IMR-90 (cell line): ENCODE measurements at regions not wholly inside any gene's neighbourhood (a gene's known extent, or its start where the extent isn't known, plus 50 kb on each side); places are given as distances from the start of the nearest gene placed in this dataset.

ENCODE experiments used
- ATAC-seq: fragments of 200-7000 bp; cut with Tn5 transposase; 2 replicates; pipeline ENCODE4 v1.9.1; 2020; ENCODE audit warnings: low read depth, mild to moderate bottlenecking, moderate library complexity
- BruUV-seq: library from RNA; stranded (reverse); fragments of 400-500 nt; replicated peaks from 2 replicates; lab custom pipeline; 2021; lab: Mats Ljungman, UMichigan
- CTCF ChIA-PET: fragments of 300-600 bp; formaldehyde crosslinking; extraction: SDS; loops from one replicate; lab custom pipeline; 2021; ENCODE audit warnings: antibody characterized with exemption; lab: Yijun Ruan, JAX
- POLR2A ChIA-PET: fragments of 300-600 bp; sonication (Branson Sonifier 250); formaldehyde crosslinking; loops from one replicate; lab custom pipeline; 2022; ENCODE audit warnings: antibody characterized with exemption; ENCODE audit not compliant: unreplicated experiment; lab: Charles Lee
- DNase-seq: peaks from one replicate; pipeline ENCODE4 v3.0.0; 2013
- H2AFZ ChIP-seq: replicated peaks from 2 replicates; pipeline ENCODE3; 2013; ENCODE audit warnings: low read length, mild to moderate bottlenecking; ENCODE audit not compliant: poor library complexity
- H2AK5ac ChIP-seq: 2 replicates; pipeline ENCODE4 v1.6.1; 2013; ENCODE audit warnings: low read depth, low read length, inconsistent platforms
- H2AK9ac ChIP-seq: replicated peaks from 2 replicates; pipeline ENCODE3; 2013; ENCODE audit warnings: mild to moderate bottlenecking, low read depth, low read length, moderate library complexity; ENCODE audit not compliant: poor library complexity
- H2BK120ac ChIP-seq: 2 replicates; pipeline ENCODE4 v1.6.1; 2013; ENCODE audit warnings: low read depth, low read length, inconsistent platforms
- H2BK15ac ChIP-seq: 3 replicates; pipeline ENCODE4 v1.6.1; 2013; ENCODE audit warnings: low read depth, low read length, inconsistent platforms
- H2BK20ac ChIP-seq: 2 replicates; pipeline ENCODE4 v1.6.1; 2013; ENCODE audit warnings: low read depth, mild to moderate bottlenecking, inconsistent platforms, low read length, moderate library complexity
- H2BK5ac ChIP-seq: 2 replicates; pipeline ENCODE4 v1.6.1; 2013; ENCODE audit warnings: mild to moderate bottlenecking, low read depth, low read length, inconsistent platforms; ENCODE audit not compliant: poor library complexity, severe bottlenecking
- H3K14ac ChIP-seq: replicated peaks from 2 replicates; pipeline ENCODE4 v1.6.1; 2013; ENCODE audit warnings: low read depth, low read length, inconsistent platforms
- H3K18ac ChIP-seq: 2 replicates; pipeline ENCODE4 v1.6.1; 2013; ENCODE audit warnings: low read depth, low read length, control low read depth
- H3K23ac ChIP-seq: 2 replicates; pipeline ENCODE4 v1.6.1; 2013; ENCODE audit warnings: low read depth, low read length, inconsistent platforms
- H3K27ac ChIP-seq: 2 replicates; pipeline ENCODE4 v1.5.1; 2013; ENCODE audit warnings: mild to moderate bottlenecking, control low read depth, low read length; ENCODE audit not compliant: insufficient read depth
- H3K27me3 ChIP-seq: 2 replicates; pipeline ENCODE4 v1.6.1; 2013; ENCODE audit warnings: low read length; ENCODE audit not compliant: control insufficient read depth, insufficient read depth
- H3K36me3 ChIP-seq: 2 replicates; pipeline ENCODE4 v1.6.1; 2013; ENCODE audit warnings: low read length, mixed read lengths; ENCODE audit not compliant: control insufficient read depth, insufficient read depth
- H3K4ac ChIP-seq: 2 replicates; pipeline ENCODE4 v1.6.1; 2013; ENCODE audit warnings: low read depth, low read length, inconsistent platforms
- H3K4me1 ChIP-seq: 2 replicates; pipeline ENCODE4 v1.6.1; 2013; ENCODE audit warnings: low read length, mixed read lengths; ENCODE audit not compliant: control insufficient read depth, insufficient read depth
- H3K4me2 ChIP-seq: 2 replicates; pipeline ENCODE4 v1.6.1; 2013; ENCODE audit warnings: low read depth, mild to moderate bottlenecking, control low read depth, low read length, moderate library complexity
- H3K4me3 ChIP-seq: 2 replicates; pipeline ENCODE4 v1.5.1; 2013; ENCODE audit warnings: low read depth, mild to moderate bottlenecking, control low read depth, low read length, moderate library complexity; ENCODE audit not compliant: insufficient read depth
- H3K56ac ChIP-seq: 2 replicates; pipeline ENCODE4 v1.6.1; 2013; ENCODE audit warnings: low read length, inconsistent platforms; ENCODE audit not compliant: insufficient read depth; ENCODE audit errors: extremely low read depth
- H3K79me1 ChIP-seq, 2 experiments: 2 replicates each; pipeline ENCODE4 v1.6.1; 2013; ENCODE audit warnings: low read length in 2 of 2, inconsistent platforms in 1 of 2, low read depth in 1 of 2
- H3K9ac ChIP-seq: 2 replicates; pipeline ENCODE4 v1.6.1; 2013; ENCODE audit warnings: low read depth, low read length, control low read depth
- H3K9me1 ChIP-seq: 2 replicates; pipeline ENCODE4 v1.6.1; 2013; ENCODE audit warnings: low read length, inconsistent platforms; ENCODE audit not compliant: insufficient read depth
- H3K9me3 ChIP-seq: 2 replicates; pipeline ENCODE4 v1.6.1; 2013; ENCODE audit warnings: low read length; ENCODE audit not compliant: control insufficient read depth, insufficient read depth
- H4K20me1 ChIP-seq: 2 replicates; pipeline ENCODE4 v1.6.1; 2013; ENCODE audit warnings: low read length, inconsistent platforms; ENCODE audit not compliant: insufficient read depth
- H4K5ac ChIP-seq: 2 replicates; pipeline ENCODE4 v1.6.1; 2013; ENCODE audit warnings: mild to moderate bottlenecking, low read depth, low read length, control low read depth
- H4K8ac ChIP-seq, 2 experiments: 2 replicates each; pipeline ENCODE4 v1.6.1; 2013; ENCODE audit warnings: low read depth in 2 of 2, low read length in 2 of 2, control low read depth in 1 of 2, inconsistent platforms in 1 of 2
- H4K91ac ChIP-seq: 2 replicates; pipeline ENCODE4 v1.6.1; 2013; ENCODE audit warnings: low read depth, low read length, inconsistent platforms; ENCODE audit not compliant: insufficient read depth
- CHD1 ChIP-seq: IDR thresholded peaks from 2 replicates; pipeline ENCODE4 v1.6.1; 2012; ENCODE audit warnings: low read depth, low read length, improper control_type of control experiment
- FOS ChIP-seq: fragments of 150-350 bp; IDR thresholded peaks from 2 replicates; pipeline ENCODE4 v1.6.1; 2016; ENCODE audit warnings: low read depth, low read length
- MAFK ChIP-seq: IDR thresholded peaks from 2 replicates; pipeline ENCODE4 v1.6.1; 2012; ENCODE audit warnings: low read depth, low read length, improper control_type of control experiment
- MAZ ChIP-seq: IDR thresholded peaks from 2 replicates; pipeline ENCODE4 v1.6.1; 2012; ENCODE audit warnings: low read depth, mild to moderate bottlenecking, low read length, improper control_type of control experiment, moderate library complexity, borderline replicate concordance
- MXI1 ChIP-seq: IDR thresholded peaks from 2 replicates; pipeline ENCODE4 v1.6.1; 2012; ENCODE audit warnings: low read depth, mild to moderate bottlenecking, low read length, moderate library complexity, borderline replicate concordance
- NFE2L2 ChIP-seq: fragments of 150-350 bp; IDR thresholded peaks from 2 replicates; pipeline ENCODE4 v1.6.1; 2016; ENCODE audit warnings: low read depth, mild to moderate bottlenecking, low read length
- RCOR1 ChIP-seq: IDR thresholded peaks from 2 replicates; pipeline ENCODE4 v1.6.1; 2012; ENCODE audit warnings: mild to moderate bottlenecking, low read length, improper control_type of control experiment; ENCODE audit not compliant: insufficient replicate concordance
- RFX5 ChIP-seq: IDR thresholded peaks from 2 replicates; pipeline ENCODE4 v1.8.0; 2012; ENCODE audit warnings: low read depth, mild to moderate bottlenecking, low read length, moderate library complexity
- SMC3 ChIP-seq: fragments of 150-350 bp; IDR thresholded peaks from 2 replicates; pipeline ENCODE4 v1.6.1; 2016; ENCODE audit warnings: low read depth, mild to moderate bottlenecking, antibody characterized with exemption, low read length, moderate library complexity
- USF2 ChIP-seq: fragments of 150-350 bp; IDR thresholded peaks from 2 replicates; pipeline ENCODE4 v1.6.1; 2017; ENCODE audit warnings: mild to moderate bottlenecking, antibody characterized with exemption, low read length, low read depth
- dilution Hi-C: fragments of 300-500 bp; cut with HindIII; formaldehyde crosslinking; loops from one replicate; pipeline ENCODE4 v1.14.3; 2018; ENCODE audit warnings: low sequenced_read_pairs; ENCODE audit not compliant: unreplicated experiment
- in situ Hi-C: fragments of 300-500 bp; cut with MboI; formaldehyde crosslinking; loops from 3 replicates; pipeline ENCODE4 v1.14.3; 2019; ENCODE audit warnings: low sequenced_read_pairs, inconsistent platforms, mixed read lengths
- intact Hi-C: fragments of 100-400 bp; cut with micrococcal nuclease; formaldehyde crosslinking; loops from 2 replicates; pipeline ENCODE4 v1.10.0; 2022
- TF ChIP-seq, protein P1 (sequence below): fragments of 150-350 bp; IDR thresholded peaks from 2 replicates; pipeline ENCODE4 v1.6.1; 2016; ENCODE audit warnings: low read depth, mild to moderate bottlenecking, low read length, moderate library complexity, borderline replicate concordance
- TF ChIP-seq, protein P2 (sequence below): conservative IDR thresholded peaks from 2 replicates; pipeline ENCODE4 v1.5.1; 2012; ENCODE audit warnings: mild to moderate bottlenecking, low read depth, low read length, improper control_type of control experiment

DNA sequence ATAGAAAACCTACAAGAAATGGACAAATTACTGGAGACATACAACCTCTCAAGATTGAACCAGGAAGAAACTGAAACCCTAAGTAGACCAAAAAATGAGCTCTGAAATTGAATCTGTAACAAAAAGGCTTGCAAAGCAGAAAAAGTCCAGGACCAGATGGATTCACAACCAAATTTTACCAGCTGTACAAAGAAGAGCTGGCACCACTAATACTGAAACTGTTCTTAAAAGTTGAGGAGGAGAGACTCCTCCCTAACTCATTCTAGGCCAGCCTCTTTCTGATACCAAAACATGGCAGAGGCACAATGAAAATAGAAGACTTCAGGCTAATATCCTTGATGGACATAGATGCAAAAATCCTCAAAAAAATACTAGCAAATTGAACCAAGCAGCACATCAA lies 542.3 kb downstream of the CYLC2 start:
- H4K8ac ChIP-seq, result no peak overlapping the region
- no peak overlapping the region for H2BK5ac ChIP-seq
- H3K4me1 ChIP-seq, result no peaks in the 10 kb centered on the region
- H2AK9ac ChIP-seq, result no peak overlapping the region
- peaks cover 15% of the 10 kb centered on the region for H3K9me3 ChIP-seq
- H3K56ac ChIP-seq, result no peak overlapping the region
- no peaks in the 10 kb centered on the region for H3K79me1 ChIP-seq
- H4K20me1 ChIP-seq, result no peaks in the 10 kb centered on the region
- no peak overlapping the region for H2BK20ac ChIP-seq
- no peak for TF ChIP-seq USF2
- TF ChIP-seq, protein P1, sequence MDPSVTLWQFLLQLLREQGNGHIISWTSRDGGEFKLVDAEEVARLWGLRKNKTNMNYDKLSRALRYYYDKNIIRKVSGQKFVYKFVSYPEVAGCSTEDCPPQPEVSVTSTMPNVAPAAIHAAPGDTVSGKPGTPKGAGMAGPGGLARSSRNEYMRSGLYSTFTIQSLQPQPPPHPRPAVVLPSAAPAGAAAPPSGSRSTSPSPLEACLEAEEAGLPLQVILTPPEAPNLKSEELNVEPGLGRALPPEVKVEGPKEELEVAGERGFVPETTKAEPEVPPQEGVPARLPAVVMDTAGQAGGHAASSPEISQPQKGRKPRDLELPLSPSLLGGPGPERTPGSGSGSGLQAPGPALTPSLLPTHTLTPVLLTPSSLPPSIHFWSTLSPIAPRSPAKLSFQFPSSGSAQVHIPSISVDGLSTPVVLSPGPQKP, result no peak
- no peak for TF ChIP-seq MXI1
- TF ChIP-seq RFX5, result no peak
- TF ChIP-seq FOS, result no peak
- TF ChIP-seq MAZ, result no peak
- TF ChIP-seq SMC3, result no peak
- TF ChIP-seq, protein P2, sequence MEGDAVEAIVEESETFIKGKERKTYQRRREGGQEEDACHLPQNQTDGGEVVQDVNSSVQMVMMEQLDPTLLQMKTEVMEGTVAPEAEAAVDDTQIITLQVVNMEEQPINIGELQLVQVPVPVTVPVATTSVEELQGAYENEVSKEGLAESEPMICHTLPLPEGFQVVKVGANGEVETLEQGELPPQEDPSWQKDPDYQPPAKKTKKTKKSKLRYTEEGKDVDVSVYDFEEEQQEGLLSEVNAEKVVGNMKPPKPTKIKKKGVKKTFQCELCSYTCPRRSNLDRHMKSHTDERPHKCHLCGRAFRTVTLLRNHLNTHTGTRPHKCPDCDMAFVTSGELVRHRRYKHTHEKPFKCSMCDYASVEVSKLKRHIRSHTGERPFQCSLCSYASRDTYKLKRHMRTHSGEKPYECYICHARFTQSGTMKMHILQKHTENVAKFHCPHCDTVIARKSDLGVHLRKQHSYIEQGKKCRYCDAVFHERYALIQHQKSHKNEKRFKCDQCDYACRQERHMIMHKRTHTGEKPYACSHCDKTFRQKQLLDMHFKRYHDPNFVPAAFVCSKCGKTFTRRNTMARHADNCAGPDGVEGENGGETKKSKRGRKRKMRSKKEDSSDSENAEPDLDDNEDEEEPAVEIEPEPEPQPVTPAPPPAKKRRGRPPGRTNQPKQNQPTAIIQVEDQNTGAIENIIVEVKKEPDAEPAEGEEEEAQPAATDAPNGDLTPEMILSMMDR, result no peak
- TF ChIP-seq CHD1, result no peak
- TF ChIP-seq RCOR1, result no peak
- no peak for TF ChIP-seq MAFK
- no peak for TF ChIP-seq NFE2L2
- H2AFZ ChIP-seq, result no peak overlapping the region
- no peak overlapping the region for H3K4ac ChIP-seq
- H4K5ac ChIP-seq, result no peak overlapping the region
- no peak for DNase-seq
- H2BK120ac ChIP-seq, result no peak overlapping the region
- ATAC-seq, result no peak
- dilution Hi-C loops (no loop called here), intact Hi-C loops (no loop called here), in situ Hi-C loops (no loop called here)
- no peak overlapping the region for H3K4me2 ChIP-seq
- H2AK5ac ChIP-seq, result no peak overlapping the region
- H3K9ac ChIP-seq, result no peak overlapping the region
- no peak overlapping the region for H3K27ac ChIP-seq
- POLR2A ChIA-PET, result no interaction called here
- H3K23ac ChIP-seq, result no peak overlapping the region
- no peak overlapping the region for H3K14ac ChIP-seq
- H4K91ac ChIP-seq, result no peak overlapping the region
- H3K18ac ChIP-seq, result no peak overlapping the region
- H2BK15ac ChIP-seq, result no peak overlapping the region
- no peaks in the 10 kb centered on the region for H3K27me3 ChIP-seq
- no peak overlapping the region for H3K4me3 ChIP-seq
- CTCF ChIA-PET, result no interaction called here
- no peaks in the 10 kb centered on the region for H3K36me3 ChIP-seq
- no TSS peak for BruUV-seq
- no peaks in the 10 kb centered on the region for H3K9me1 ChIP-seq
